Right kidney (tissue), 1 donor: ENCODE measurements at regions not wholly inside any gene's neighbourhood (a gene's known extent, or its start where the extent isn't known, plus 50 kb on each side); places are given as distances from the start of the nearest gene placed in this dataset.
A peak's percentile ranks its signal among the peaks of the same experiment; 100 is the strongest.
"Not testable (repeated sequence)": the region's sequence is repeated elsewhere in the genome, so short reads cannot be mapped to it uniquely, and the experiment has no call there.

ENCODE experiments used
- DNase-seq: peaks from one replicate; pipeline ENCODE4 v3.0.0-alpha.2; 2016

DNA sequence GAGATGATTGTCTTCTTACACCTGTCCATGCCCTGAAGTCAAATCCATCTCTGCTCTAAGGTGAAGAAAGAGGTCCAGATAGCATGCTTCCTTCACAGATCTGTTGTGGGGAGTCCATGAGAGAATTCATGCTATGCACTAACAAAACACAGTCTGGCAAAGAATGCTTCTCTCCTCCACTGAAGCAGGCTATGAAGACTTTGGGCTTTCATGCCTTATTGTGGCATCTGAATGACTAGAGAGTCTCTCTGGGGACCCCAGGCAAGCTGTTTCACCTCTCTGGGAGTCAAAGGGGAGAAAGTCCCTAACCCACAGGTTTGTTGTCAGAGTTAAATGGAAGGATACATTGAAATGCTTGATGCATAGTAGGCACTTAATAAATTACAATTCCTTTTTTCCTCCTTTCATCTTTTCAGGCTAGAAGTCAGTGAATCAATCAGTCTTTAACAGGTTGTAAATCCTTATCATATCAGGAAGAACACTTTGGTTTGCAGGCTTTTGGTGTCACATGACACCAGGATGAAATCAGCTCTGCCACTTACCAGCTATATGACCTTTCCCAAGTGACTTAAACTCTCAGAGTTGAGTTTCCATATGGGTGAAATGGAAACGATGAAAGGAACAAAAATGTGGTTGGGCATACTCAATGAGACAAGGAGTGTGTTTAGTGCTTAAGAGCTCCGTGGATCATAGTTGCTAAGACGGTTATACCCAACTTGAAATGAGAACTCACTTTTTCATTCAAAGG, 200.1 kb upstream of the DAB1 start:
- no peak for DNase-seq

DNA sequence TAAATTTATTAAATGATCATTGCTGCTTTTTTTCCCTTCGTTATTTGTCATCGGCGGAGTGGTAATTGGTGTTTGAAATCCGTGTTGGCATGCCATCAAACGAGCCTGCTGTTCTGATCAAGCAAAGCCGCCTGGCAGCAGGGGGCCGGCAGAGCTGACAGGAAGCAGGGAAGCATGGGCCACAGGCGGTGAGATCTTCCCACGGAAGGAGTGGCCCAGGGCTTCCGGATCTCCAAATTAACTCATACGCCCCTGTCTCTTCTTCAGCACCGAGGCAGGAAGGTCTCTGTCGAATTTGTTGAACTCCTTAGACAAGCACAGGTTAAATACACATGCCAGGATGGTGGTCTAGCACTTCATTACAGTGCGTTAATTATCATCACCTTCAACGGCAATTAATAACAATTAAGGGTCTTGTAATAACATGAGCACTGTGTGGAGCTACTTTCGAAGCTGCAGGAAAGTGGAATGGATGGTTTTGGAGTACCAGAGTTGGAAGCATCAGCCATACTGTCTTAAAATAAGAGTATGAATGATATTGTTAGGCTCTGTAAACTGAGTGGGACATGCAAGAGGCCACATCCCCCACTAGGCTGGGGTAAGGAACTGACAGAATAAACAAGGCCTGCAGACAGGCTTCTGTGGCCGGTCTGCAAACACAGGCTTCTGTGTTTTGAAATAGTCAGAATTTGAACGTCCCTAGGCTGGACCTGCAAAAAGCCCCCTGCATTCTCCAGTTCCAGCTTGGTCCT, 199.4 kb upstream of the DAB1 start:
- DNase-seq: no peak

DNA sequence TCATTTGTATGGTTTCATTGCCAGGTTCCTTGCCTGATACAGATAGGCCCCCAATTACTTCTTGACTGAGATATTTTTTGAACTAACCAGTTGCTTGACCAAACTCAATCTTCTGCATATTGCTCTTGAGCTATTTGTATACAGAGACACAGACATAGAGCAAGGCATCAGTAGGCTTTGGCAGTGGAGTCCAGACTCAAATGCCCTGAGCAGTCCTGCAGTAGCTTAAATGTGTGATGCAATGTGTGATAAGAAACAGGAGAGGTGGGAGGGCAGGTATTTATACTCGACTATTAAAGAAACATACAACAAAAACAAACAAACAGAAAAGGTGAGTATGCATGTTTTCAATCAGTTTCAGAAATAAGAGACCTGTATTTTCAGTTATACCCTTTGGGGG, 197.9 kb upstream of the DAB1 start:
- no peak for DNase-seq

DNA sequence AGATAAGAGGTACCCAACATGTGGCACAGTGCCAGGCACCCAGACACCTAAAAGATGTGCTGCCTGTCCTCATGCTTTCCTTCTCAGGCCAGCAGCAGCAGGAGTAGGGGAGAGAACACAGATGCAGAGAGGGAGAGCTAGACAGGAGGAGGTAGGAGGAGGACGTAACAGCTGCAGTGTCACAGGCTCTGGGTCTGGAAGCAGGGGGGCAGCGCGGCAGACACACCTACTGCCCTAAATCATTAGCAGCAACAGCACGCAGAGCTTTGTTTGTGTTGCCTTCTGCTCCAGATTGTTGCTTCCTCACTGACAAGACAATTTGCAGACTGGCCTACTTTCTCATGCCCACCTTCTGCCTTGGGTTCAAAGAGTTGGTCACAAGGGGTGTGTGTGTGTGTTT, 196.7 kb upstream of the DAB1 start:
- no peak for DNase-seq

DNA sequence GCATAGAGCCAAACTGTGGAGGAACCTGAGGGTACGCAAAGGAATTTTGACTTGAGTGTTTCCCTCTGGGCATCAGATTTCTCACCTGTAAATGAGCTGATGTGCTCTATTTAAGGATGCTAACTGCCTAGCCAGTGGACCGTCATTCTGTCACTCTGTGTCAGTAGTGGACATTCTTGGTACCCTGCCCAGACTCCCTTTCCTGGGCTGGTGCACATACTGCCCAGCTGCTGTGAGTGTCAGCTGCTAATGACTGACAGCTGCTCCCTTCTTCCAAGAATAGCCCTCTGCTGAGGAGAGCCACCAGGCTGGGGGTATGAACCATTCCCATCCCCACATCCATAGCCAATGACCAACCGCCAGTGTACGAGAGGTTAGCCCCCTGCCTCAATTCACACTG, 193.1 kb upstream of the DAB1 start:
- DNase-seq: no peak

DNA sequence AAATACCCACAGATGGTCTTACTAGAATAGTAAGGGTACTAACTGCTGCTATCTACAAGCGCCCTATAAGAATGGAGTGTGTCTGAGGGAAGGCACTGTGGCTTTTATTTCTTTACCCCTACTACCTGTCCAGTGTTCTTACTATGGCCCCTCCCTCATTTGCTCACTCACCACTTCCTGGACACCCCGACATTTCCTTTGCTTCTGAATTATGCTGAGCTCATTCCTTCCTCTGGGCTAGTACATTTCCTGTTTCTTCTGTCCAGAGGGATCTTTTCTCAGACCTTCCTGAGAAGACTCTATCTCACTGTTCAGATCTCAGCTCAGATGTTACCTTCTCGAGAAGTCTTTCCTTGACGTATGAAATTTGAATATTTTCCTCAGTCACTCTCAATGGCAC, 192.1 kb upstream of the DAB1 start:
- no peak for DNase-seq

DNA sequence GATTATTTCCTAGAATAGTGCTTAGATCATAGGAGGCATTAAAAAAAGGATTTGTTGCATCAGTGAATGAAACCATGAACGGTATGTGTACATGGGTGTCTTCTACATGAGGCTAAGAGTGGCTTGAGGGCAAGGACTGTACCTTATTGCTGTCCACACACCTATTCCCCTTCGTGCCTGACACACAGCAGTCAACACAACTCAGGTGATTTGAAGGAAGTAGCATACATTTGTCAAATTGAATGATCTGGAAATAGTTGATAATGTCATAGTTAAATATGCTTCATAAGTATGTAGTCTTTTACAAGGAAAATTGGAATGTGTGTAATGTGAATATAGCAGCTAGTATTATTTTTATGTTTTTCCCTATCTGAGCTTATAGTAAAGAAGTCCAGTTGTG, 189.0 kb upstream of the DAB1 start:
- DNase-seq: no peak

DNA sequence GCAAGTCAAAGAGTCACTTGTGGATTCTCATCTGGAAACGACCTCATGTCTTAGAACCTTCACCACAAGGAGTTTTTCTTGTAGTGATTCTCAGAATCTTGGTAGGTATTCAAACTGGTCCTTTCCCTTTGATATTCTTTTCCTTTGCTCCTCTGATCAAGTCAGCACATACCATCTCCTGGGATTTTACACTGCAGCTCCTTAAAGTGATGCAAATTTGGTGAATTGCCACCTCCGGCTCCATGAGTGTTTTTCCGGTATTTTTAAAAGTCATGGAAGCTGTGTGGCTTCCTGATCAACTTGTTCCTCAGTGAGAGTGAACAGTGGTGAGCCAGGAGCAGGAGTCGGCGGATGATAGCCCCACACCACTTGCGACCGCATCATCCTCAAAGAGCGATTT, 182.1 kb upstream of the DAB1 start:
- no peak for DNase-seq

DNA sequence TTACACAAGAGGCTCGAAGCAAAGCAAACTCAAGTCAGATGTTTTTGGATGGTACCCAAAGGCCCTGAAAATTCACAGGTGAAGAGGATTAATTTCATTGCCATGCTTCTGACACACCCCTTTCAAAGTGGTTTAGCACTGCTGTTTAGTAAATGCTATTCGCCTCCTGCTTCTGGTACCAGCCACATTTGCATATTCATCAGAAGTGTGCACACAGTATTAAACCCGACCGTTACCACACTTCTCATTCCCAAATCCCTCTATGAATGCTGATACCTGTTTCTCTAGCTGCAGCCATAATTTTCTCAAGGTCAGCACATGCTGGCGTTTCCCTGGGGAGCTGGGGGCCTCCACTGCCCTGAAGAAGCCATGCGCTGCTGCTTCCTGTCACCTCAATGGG, 179.8 kb upstream of the DAB1 start:
- DNase-seq: no peak

DNA sequence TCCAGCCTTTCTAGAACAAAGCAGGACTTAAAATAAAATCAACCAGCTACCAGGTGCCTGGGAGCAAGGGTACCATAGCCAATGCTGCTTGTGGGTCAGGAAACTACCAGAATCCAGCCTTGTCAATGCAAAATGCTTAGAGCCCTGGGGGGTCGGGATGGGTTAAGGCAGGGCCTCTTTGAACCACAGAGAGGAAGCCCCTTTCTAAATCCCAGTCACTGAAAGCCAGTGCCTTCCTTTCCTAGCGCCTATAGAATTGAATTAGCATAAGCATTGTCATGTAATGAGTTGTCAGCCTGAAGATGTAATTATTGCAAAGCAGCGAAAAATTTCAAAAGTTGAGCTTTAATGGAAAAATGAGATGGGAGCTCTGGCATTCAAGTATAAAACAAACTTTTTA, 176.6 kb upstream of the DAB1 start:
- DNase-seq: no peak

DNA sequence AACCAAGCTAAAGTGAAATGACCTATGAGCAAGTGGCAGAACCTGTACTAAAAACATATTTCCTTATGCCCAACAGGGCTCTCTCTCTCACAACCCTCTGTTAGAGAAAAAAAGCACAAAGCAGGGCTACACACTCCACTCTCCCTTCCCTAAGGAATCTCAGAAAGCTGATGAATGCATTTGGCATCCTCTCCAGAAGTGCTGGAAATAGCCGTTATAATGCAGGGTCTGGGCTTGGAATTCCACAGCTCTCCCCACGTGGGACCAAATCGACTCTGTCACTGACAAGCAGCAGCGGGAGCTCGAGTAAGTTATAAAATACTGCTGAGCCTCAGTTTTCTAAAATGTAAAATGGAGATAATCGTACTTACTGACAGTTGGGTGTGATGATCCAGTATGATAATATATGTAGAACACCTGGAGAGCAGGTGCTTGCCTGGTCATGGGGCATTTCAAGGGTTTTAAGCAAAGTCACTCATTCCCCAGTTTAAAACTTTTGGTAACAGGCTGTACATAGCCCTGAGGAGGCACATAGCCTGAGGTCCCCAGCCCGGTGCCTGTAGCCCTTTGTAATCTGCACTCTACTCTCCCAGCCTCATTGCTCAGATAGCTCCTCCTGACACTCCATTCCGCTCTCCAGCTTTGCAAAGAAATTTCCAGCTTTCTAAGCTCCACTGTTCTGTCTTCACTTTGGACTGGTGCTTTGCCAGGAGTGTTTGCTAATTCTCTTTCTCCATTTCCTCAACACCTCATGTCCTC, 175.6 kb upstream of the DAB1 start:
- peak; percentile 6 for DNase-seq

DNA sequence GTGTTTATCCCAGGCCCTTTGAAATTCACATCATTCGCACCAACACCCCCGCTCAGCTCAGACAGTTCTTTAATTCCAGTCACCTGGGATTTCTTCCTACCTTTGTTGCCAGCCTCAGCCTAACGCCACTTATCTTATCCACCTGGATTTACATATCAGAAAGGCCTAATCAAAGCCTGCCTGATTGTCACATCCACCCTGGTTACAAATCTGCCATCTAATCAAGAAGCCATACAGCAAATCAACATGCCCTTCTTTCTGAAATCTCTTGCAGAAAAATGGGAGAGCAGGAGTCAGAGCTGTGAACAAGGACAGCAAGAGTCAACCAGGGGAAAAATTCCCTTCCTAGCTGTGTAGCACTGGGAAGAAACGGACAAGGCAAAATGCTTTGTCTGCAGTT, 173.2 kb upstream of the DAB1 start:
- no peak for DNase-seq

DNA sequence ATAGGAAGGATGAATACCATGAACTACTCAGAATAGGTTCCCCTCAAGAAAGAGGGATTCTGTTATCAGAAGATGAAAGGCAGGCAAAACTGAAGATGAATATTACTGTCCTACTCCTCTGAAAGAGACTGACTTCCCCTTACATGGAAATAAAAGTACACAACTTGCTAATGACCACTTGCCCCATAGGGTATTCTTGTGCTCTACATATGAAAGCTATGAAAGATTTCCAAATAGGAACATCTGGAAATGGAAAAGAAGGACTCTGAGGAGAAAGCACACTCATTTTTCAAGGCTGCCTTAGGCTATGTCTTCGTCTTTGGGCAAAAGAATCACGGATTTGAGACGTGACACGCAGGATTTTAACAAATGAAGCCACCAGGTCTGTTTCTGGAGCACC, 170.1 kb upstream of the DAB1 start:
- no peak for DNase-seq

DNA sequence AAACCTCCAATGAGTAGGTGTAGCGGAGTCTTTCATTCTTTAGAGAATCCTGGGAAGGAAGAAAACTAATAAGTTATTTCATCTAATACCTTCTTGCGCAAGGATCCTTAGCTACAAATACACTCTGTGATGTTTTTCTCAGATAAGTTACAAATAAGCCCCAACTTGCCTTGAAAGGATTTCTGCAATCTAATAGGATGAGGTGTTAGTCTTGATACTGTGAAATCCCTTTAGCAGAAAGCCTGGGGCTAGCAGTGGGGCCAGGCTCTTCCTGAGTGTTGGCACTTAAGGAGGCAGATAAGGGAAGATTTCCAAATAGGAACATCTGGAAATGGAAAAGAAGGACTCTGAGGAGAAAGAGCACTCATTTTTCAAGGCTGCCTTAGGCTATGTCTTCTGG, 168.0 kb upstream of the DAB1 start:
- DNase-seq: no peak

DNA sequence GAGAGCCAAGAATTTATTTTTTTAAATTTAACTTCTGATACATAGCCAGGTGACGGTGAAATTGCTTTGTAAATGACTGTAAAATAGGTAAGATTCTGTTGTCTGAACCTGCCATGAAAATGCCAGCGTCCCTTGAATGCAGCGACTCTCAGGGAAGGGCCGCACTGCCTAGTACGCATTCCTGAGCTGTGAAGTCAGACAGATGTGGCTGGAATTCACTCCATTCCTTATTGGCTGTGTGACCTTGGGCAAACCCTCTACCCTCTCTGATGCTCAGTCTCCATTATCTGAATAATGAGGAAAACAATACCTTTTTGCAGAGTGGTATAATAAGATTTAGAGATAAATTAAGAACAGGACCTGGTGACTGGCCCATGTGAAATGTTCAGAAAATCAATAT, 167.1 kb upstream of the DAB1 start:
- DNase-seq: no peak

DNA sequence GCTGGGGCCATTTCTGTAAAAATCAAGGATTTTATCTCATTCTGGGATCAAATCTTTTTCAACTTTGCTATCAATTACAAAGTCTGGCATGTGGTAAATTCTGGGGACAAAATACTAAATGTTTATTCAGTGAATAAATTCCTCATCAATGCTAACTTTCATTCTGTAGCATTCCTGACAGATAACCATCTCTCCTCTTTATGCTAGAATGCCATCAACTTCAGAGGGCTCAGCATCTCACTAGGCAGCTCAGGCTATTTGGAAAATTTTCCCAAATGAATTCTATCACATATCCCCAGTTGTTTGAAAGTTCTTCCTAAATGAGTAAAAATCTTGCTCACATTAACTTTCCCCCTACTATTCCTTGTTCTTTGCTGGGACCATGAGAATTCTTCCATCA, 163.0 kb upstream of the DAB1 start:
- no peak for DNase-seq

DNA sequence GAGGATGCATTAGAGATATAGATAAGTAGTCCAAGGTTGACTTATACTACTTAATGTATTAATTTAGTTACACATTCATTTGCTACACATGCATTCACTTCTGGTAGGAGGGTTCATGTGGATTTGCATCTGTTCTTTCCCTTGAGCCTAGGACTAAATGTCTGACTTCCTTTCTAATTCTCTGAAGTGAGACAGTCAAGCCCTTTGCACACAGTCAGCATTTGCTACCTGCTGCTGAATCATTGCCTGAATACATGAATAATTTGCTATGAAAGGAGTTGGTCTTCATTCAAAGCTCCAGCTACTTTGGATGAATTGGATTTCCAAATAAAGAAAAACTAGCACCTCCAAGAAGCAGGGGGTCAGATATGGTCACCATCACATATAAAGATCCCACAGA, 154.8 kb upstream of the DAB1 start:
- no peak for DNase-seq

DNA sequence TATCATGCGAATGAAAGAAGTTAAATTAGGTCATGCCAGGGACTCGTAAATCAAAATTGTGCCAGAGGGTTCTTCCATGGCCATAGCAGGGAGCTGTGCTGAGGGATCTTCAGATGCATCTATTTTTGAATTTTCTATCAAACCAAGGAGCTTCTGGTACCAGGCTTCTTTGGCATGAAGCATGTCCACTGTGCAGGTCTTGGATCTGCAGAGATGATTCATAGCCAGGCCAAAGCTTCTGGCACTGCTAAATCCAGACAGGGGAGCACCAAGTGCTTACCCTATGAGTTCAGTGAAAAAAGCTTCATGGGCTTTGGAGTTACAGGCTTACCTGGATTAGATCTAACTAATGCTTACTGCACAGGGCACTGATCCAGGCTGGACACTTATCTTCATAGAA, 154.2 kb upstream of the DAB1 start:
- DNase-seq: no peak

DNA sequence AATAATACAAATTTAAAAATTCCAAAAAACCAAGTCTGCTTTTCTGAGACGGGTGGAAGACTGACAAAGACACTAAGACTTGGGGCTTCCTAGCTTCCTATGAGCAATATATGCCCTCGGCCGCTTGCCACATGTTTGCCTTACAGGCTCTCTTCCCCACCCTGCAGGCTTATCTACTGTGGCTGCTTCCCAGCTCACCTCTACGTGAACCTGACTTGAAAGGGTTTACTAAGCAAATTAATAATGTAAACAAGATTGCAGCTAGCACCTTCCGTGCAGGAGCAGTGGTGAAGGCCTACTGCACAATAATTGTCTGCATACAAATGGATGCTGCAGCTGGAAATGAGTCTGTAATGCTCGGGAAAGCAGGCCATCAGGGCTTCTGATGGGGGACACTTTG, 152.9 kb upstream of the DAB1 start:
- no peak for DNase-seq

DNA sequence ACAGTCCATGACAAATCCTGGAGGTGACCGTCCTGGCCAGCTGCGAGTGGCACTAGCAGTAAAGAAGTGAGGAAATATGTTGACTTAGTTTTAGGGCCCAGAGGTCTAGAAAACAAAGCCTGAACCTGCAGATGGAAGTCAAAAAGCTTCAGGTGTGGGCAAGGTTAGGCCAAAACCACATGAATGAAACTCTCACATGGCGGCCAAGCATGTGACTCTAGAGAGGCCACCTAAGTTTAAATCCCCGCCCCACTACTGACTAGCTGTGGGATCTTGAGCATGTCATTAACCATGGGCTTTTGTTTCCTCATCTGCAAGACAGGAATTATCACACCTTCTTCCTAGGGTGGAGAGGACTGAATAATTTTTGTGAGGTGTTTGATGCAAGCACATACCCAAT, 148.2 kb upstream of the DAB1 start:
- no peak for DNase-seq

DNA sequence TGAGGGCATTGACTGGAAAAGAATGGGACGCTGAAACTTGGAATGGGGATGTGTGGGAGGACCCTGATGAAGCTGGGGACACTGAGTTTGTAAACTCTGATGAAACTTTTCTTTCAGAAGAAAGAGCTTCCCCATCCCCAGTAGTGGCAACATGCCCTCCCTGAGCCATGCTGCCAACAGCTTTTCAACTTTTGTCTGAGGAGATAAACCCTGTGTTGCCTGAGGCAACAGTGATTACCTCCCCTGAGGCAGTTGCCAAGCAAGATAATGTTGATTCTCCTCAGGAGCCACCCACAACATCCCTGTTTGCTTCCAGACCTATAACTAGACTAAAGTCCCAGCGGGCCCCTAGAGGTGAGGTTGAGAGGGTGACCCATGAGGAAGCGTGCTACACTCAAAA, 134.2 kb upstream of the DAB1 start:
- DNase-seq: not testable (repeated sequence)

DNA sequence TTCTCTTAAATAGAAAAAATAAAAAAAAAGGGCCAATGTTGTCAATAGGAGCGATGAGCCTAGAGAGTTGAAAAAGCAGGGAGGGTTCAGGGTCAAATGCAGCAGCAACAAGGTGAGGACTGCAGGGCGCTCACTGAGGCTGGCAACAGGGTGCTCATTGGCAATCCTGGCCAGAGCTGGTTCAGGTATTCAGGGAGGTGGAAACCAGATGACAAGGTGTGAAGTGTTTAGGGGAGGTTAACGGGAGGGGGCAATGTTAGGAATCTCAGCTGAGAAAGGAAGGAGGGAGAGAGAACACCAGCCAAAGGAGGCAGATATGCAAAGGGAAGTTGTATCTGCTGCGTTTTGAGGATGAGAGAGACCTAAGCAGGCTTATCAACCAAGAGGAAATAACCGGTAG, 129.8 kb upstream of the DAB1 start:
- DNase-seq: no peak

DNA sequence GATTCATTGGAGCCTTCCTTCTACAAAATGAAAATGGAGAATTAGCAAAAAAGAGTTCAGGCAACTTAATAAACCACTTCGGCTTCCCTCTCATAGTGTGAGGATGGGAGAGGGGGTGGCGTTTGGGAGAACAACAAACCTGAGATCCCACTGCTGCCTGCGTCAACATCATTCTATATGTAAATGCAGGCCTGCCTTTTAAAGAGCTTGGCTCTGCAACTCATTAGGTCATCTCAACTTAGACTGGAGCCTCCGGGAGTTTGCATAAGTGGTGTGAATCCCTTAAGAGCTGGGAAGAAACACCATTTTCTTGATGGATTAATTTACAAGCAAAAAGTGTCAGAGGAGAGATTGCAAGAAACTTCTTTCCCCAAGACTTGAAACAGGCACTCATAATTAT, 127.6 kb upstream of the DAB1 start:
- DNase-seq: no peak

DNA sequence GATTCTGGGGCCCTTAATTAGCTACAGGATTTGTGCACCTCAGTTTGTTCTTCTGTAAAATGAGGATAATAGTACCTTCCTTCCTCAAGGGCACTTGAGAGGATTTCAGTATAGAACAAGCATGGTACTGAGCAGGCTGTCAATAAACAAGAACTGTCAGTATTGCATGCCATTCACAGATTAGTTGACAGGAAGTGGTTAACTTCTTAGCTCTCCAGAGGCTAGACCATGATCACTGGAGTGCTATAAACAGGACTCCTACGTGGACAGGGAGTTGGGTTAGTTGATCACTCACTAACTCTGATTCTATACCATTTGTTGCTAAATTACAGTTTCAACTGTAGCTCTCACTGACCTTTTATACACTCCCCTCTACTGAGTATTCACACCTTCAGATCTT, 126.2 kb upstream of the DAB1 start:
- DNase-seq: no peak
